ENCODE measurements at regions not wholly inside any gene's neighbourhood (a gene's known extent, or its start where the extent isn't known, plus 50 kb on each side); places are given as distances from the start of the nearest gene placed in this dataset.

GRCh38 chr2:136234261-136234660 is 116.3 kb upstream of the CXCR4 start:
- Mint-ChIP-seq H3K4me3 (no peak overlapping the region), H3K27ac (no peak overlapping the region), H3K36me3 (ENCODE audit: low read depth) (no peaks in the 10 kb centered on the region), H3K27me3 (ENCODE audit: low read depth) (peaks cover 8% of the 10 kb centered on the region), H3K4me1 (ENCODE audit: low read depth) (peaks cover 22% of the 10 kb centered on the region), H3K9me3 (peaks cover 2% of the 10 kb centered on the region)

- H3K27ac Mint-ChIP-seq = no peak overlapping the region
- H3K4me3 Mint-ChIP-seq = no peak overlapping the region
- no peaks in the 10 kb centered on the region for H3K36me3 Mint-ChIP-seq (ENCODE audit: low read depth)
- H3K4me1 Mint-ChIP-seq (ENCODE audit: low read depth) = peaks cover 13% of the 10 kb centered on the region
- peaks cover 15% of the 10 kb centered on the region for H3K27me3 Mint-ChIP-seq (ENCODE audit: low read depth)
- H3K9me3 Mint-ChIP-seq = peaks cover 8% of the 10 kb centered on the region
Measured at GRCh38 chr2:136233298-136233697, 115.3 kb upstream of the CXCR4 start.

GRCh38 chr2:136232456-136233172 is 114.7 kb upstream of the CXCR4 start:
- Mint-ChIP-seq H3K4me1 (ENCODE audit: low read depth) (peaks cover 8% of the 10 kb centered on the region), H3K4me3 (no peak overlapping the region), H3K36me3 (ENCODE audit: low read depth) (no peaks in the 10 kb centered on the region), H3K9me3 (peaks cover 8% of the 10 kb centered on the region), H3K27ac (no peak overlapping the region), H3K27me3 (ENCODE audit: low read depth) (peaks cover 18% of the 10 kb centered on the region)

GRCh38 chr2:136230464-136230863 is 112.5 kb upstream of the CXCR4 start:
- no peak overlapping the region for H3K27ac Mint-ChIP-seq
- H3K4me1 Mint-ChIP-seq (ENCODE audit: low read depth) = peaks cover 12% of the 10 kb centered on the region
- H3K36me3 Mint-ChIP-seq (ENCODE audit: low read depth) = no peaks in the 10 kb centered on the region
- H3K9me3 Mint-ChIP-seq = peaks cover 8% of the 10 kb centered on the region
- H3K4me3 Mint-ChIP-seq = no peak overlapping the region
- H3K27me3 Mint-ChIP-seq (ENCODE audit: low read depth) = peaks cover 18% of the 10 kb centered on the region

- H3K27ac Mint-ChIP-seq = no peak overlapping the region
- H3K4me1 Mint-ChIP-seq (ENCODE audit: low read depth) = peaks cover 8% of the 10 kb centered on the region
- H3K9me3 Mint-ChIP-seq = peaks cover 8% of the 10 kb centered on the region
- H3K36me3 Mint-ChIP-seq (ENCODE audit: low read depth) = no peaks in the 10 kb centered on the region
- no peak overlapping the region for H3K4me3 Mint-ChIP-seq
- peaks cover 18% of the 10 kb centered on the region for H3K27me3 Mint-ChIP-seq (ENCODE audit: low read depth)
Measured at GRCh38 chr2:136226903-136227302, 109.0 kb upstream of the CXCR4 start.

- H3K9me3 Mint-ChIP-seq = peaks cover 8% of the 10 kb centered on the region
- no peaks in the 10 kb centered on the region for H3K36me3 Mint-ChIP-seq (ENCODE audit: low read depth)
- H3K27ac Mint-ChIP-seq = peak overlapping the region; percentile 27
- H3K4me3 Mint-ChIP-seq = no peak overlapping the region
- peaks cover 18% of the 10 kb centered on the region for H3K27me3 Mint-ChIP-seq (ENCODE audit: low read depth)
- H3K4me1 Mint-ChIP-seq (ENCODE audit: low read depth) = peaks cover 8% of the 10 kb centered on the region
Measured at GRCh38 chr2:136225950-136226835, 108.2 kb upstream of the CXCR4 start.

- no peak overlapping the region for H3K4me3 Mint-ChIP-seq
- H3K4me1 Mint-ChIP-seq (ENCODE audit: low read depth) = peaks cover 8% of the 10 kb centered on the region
- H3K27me3 Mint-ChIP-seq (ENCODE audit: low read depth) = peaks cover 3% of the 10 kb centered on the region
- no peaks in the 10 kb centered on the region for H3K9me3 Mint-ChIP-seq
- no peak overlapping the region for H3K27ac Mint-ChIP-seq
- no peaks in the 10 kb centered on the region for H3K36me3 Mint-ChIP-seq (ENCODE audit: low read depth)
Measured at GRCh38 chr2:136223274-136223673, 105.3 kb upstream of the CXCR4 start.

GRCh38 chr2:136222862-136223261 is 104.9 kb upstream of the CXCR4 start:
- Mint-ChIP-seq H3K4me3 (no peak overlapping the region), H3K27ac (no peak overlapping the region), H3K27me3 (ENCODE audit: low read depth) (no peaks in the 10 kb centered on the region), H3K36me3 (ENCODE audit: low read depth) (no peaks in the 10 kb centered on the region), H3K9me3 (no peaks in the 10 kb centered on the region), H3K4me1 (ENCODE audit: low read depth) (peaks cover 8% of the 10 kb centered on the region)

- no peak overlapping the region for H3K27ac Mint-ChIP-seq
Measured at GRCh38 chr2:136221026-136221425, 103.1 kb upstream of the CXCR4 start.

GRCh38 chr2:136219963-136220362 is 102.0 kb upstream of the CXCR4 start:
- H3K4me1 Mint-ChIP-seq (ENCODE audit: low read depth) = peaks cover 2% of the 10 kb centered on the region

More at GRCh38 chr2:136221026-136221425, 103.1 kb upstream of the CXCR4 start:
- Mint-ChIP-seq H3K4me1 (ENCODE audit: low read depth) (peaks cover 6% of the 10 kb centered on the region), H3K9me3 (no peaks in the 10 kb centered on the region), H3K36me3 (ENCODE audit: low read depth) (no peaks in the 10 kb centered on the region), H3K27me3 (ENCODE audit: low read depth) (peaks cover 9% of the 10 kb centered on the region), H3K4me3 (no peak overlapping the region)

GRCh38 chr2:136219341-136219740 is 101.4 kb upstream of the CXCR4 start:
- Mint-ChIP-seq H3K4me1 (ENCODE audit: low read depth) (peaks cover 3% of the 10 kb centered on the region), H3K36me3 (ENCODE audit: low read depth) (peaks cover 2% of the 10 kb centered on the region)

More at GRCh38 chr2:136219963-136220362, 102.0 kb upstream of the CXCR4 start:
- H3K27ac Mint-ChIP-seq = no peak overlapping the region
- no peak overlapping the region for H3K4me3 Mint-ChIP-seq
- H3K27me3 Mint-ChIP-seq (ENCODE audit: low read depth) = peaks cover 9% of the 10 kb centered on the region
- H3K9me3 Mint-ChIP-seq = no peaks in the 10 kb centered on the region
- peaks cover 1% of the 10 kb centered on the region for H3K36me3 Mint-ChIP-seq (ENCODE audit: low read depth)

GRCh38 chr2:136217996-136218395 is 100.0 kb upstream of the CXCR4 start:
- Mint-ChIP-seq H3K4me1 (ENCODE audit: low read depth) (peaks cover 8% of the 10 kb centered on the region), H3K36me3 (ENCODE audit: low read depth) (peaks cover 4% of the 10 kb centered on the region), H3K4me3 (no peak overlapping the region), H3K9me3 (no peaks in the 10 kb centered on the region), H3K27me3 (ENCODE audit: low read depth) (peaks cover 9% of the 10 kb centered on the region), H3K27ac (no peak overlapping the region)

More at GRCh38 chr2:136219341-136219740, 101.4 kb upstream of the CXCR4 start:
- Mint-ChIP-seq H3K27me3 (ENCODE audit: low read depth) (peaks cover 9% of the 10 kb centered on the region), H3K27ac (no peak overlapping the region), H3K4me3 (no peak overlapping the region), H3K9me3 (no peaks in the 10 kb centered on the region)

GRCh38 chr2:136215908-136216472 is 98.0 kb upstream of the CXCR4 start:
- H3K27me3 Mint-ChIP-seq (ENCODE audit: low read depth) = peaks cover 9% of the 10 kb centered on the region
- no peaks in the 10 kb centered on the region for H3K9me3 Mint-ChIP-seq
- no peak overlapping the region for H3K4me3 Mint-ChIP-seq
- H3K27ac Mint-ChIP-seq = no peak overlapping the region
- H3K36me3 Mint-ChIP-seq (ENCODE audit: low read depth) = peaks cover 4% of the 10 kb centered on the region
- H3K4me1 Mint-ChIP-seq (ENCODE audit: low read depth) = peaks cover 17% of the 10 kb centered on the region

GRCh38 chr2:136215449-136215848 is 97.5 kb upstream of the CXCR4 start:
- peaks cover 9% of the 10 kb centered on the region for H3K27me3 Mint-ChIP-seq (ENCODE audit: low read depth)
- no peak overlapping the region for H3K27ac Mint-ChIP-seq
- no peak overlapping the region for H3K4me3 Mint-ChIP-seq
- H3K9me3 Mint-ChIP-seq = no peaks in the 10 kb centered on the region
- peaks cover 17% of the 10 kb centered on the region for H3K4me1 Mint-ChIP-seq (ENCODE audit: low read depth)
- peaks cover 4% of the 10 kb centered on the region for H3K36me3 Mint-ChIP-seq (ENCODE audit: low read depth)
